ENCODE measurements at regions not wholly inside any gene's neighbourhood (a gene's known extent, or its start where the extent isn't known, plus 50 kb on each side); places are given as distances from the start of the nearest gene placed in this dataset.

- TF ChIP-seq POLR2A (IDR thresholded peaks at IDR 0.05; ENCODE audit: low read depth, low read length), result no peak
- TF ChIP-seq TAF1 (IDR thresholded peaks at IDR 0.05; ENCODE audit: borderline replicate concordance, low read depth, low read length), result no peak
- no peak for TF ChIP-seq POLR2AphosphoS5 (IDR thresholded peaks at IDR 0.05; ENCODE audit: low read depth, low read length)
- FAIRE-seq (no peak), DNase-seq (ENCODE audit: insufficient read length) (no peak)
Observed at GRCh38 chr5:155729684-155730059, 597.3 kb upstream of the SGCD start.

- DNase-seq (ENCODE audit: insufficient read length) (no peak), FAIRE-seq (no peak)
- no peak for TF ChIP-seq POLR2AphosphoS5 (IDR thresholded peaks at IDR 0.05; ENCODE audit: low read depth, low read length)
- TF ChIP-seq TAF1 (IDR thresholded peaks at IDR 0.05; ENCODE audit: borderline replicate concordance, low read depth, low read length), result no peak
- TF ChIP-seq POLR2A (IDR thresholded peaks at IDR 0.05; ENCODE audit: low read depth, low read length), result no peak
Observed at GRCh38 chr5:155732587-155733376, 594.2 kb upstream of the SGCD start.

- FAIRE-seq (no peak), DNase-seq (ENCODE audit: insufficient read length) (no peak)
- TF ChIP-seq POLR2AphosphoS5 (IDR thresholded peaks at IDR 0.05; ENCODE audit: low read depth, low read length) (no peak), POLR2A (IDR thresholded peaks at IDR 0.05; ENCODE audit: low read depth, low read length) (no peak), TAF1 (IDR thresholded peaks at IDR 0.05; ENCODE audit: borderline replicate concordance, low read depth, low read length) (no peak)
Observed at GRCh38 chr5:155733935-155734334, 593.0 kb upstream of the SGCD start.

GRCh38 chr5:155735388-155735787 is 591.6 kb upstream of the SGCD start:
- FAIRE-seq (no peak), DNase-seq (ENCODE audit: insufficient read length) (no peak)
- TF ChIP-seq POLR2A (IDR thresholded peaks at IDR 0.05; ENCODE audit: low read depth, low read length) (no peak), TAF1 (IDR thresholded peaks at IDR 0.05; ENCODE audit: borderline replicate concordance, low read depth, low read length) (no peak), POLR2AphosphoS5 (IDR thresholded peaks at IDR 0.05; ENCODE audit: low read depth, low read length) (no peak)

- TF ChIP-seq POLR2A (IDR thresholded peaks at IDR 0.05; ENCODE audit: low read depth, low read length) (no peak), POLR2AphosphoS5 (IDR thresholded peaks at IDR 0.05; ENCODE audit: low read depth, low read length) (no peak), TAF1 (IDR thresholded peaks at IDR 0.05; ENCODE audit: borderline replicate concordance, low read depth, low read length) (no peak)
- DNase-seq (ENCODE audit: insufficient read length) (no peak), FAIRE-seq (no peak)
Observed at GRCh38 chr5:155738616-155739015, 588.3 kb upstream of the SGCD start.

- no peak for TF ChIP-seq POLR2AphosphoS5 (IDR thresholded peaks at IDR 0.05; ENCODE audit: low read depth, low read length)
- TF ChIP-seq TAF1 (IDR thresholded peaks at IDR 0.05; ENCODE audit: borderline replicate concordance, low read depth, low read length), result no peak
- no peak for TF ChIP-seq POLR2A (IDR thresholded peaks at IDR 0.05; ENCODE audit: low read depth, low read length)
- DNase-seq (ENCODE audit: insufficient read length) (no peak), FAIRE-seq (peak; percentile 38)
Observed at GRCh38 chr5:155746367-155747038, 580.5 kb upstream of the SGCD start.

GRCh38 chr5:155750101-155750500 is 576.9 kb upstream of the SGCD start:
- FAIRE-seq (no peak), DNase-seq (ENCODE audit: insufficient read length) (no peak)
- TF ChIP-seq POLR2A (IDR thresholded peaks at IDR 0.05; ENCODE audit: low read depth, low read length) (no peak), TAF1 (IDR thresholded peaks at IDR 0.05; ENCODE audit: borderline replicate concordance, low read depth, low read length) (no peak), POLR2AphosphoS5 (IDR thresholded peaks at IDR 0.05; ENCODE audit: low read depth, low read length) (no peak)

GRCh38 chr5:155750571-155750970 is 576.4 kb upstream of the SGCD start:
- DNase-seq (ENCODE audit: insufficient read length), result no peak
- FAIRE-seq, result no peak
- TF ChIP-seq POLR2AphosphoS5 (IDR thresholded peaks at IDR 0.05; ENCODE audit: low read depth, low read length), result no peak
- TF ChIP-seq POLR2A (IDR thresholded peaks at IDR 0.05; ENCODE audit: low read depth, low read length), result no peak
- no peak for TF ChIP-seq TAF1 (IDR thresholded peaks at IDR 0.05; ENCODE audit: borderline replicate concordance, low read depth, low read length)

- DNase-seq (ENCODE audit: insufficient read length) (no peak), FAIRE-seq (no peak)
- TF ChIP-seq POLR2AphosphoS5 (IDR thresholded peaks at IDR 0.05; ENCODE audit: low read depth, low read length), result no peak
- no peak for TF ChIP-seq TAF1 (IDR thresholded peaks at IDR 0.05; ENCODE audit: borderline replicate concordance, low read depth, low read length)
- TF ChIP-seq POLR2A (IDR thresholded peaks at IDR 0.05; ENCODE audit: low read depth, low read length), result no peak
Observed at GRCh38 chr5:155753943-155754581, 572.9 kb upstream of the SGCD start.

GRCh38 chr5:155759252-155759651 is 567.7 kb upstream of the SGCD start:
- DNase-seq (ENCODE audit: insufficient read length) (no peak), FAIRE-seq (no peak)
- TF ChIP-seq POLR2A (IDR thresholded peaks at IDR 0.05; ENCODE audit: low read depth, low read length) (no peak), TAF1 (IDR thresholded peaks at IDR 0.05; ENCODE audit: borderline replicate concordance, low read depth, low read length) (no peak), POLR2AphosphoS5 (IDR thresholded peaks at IDR 0.05; ENCODE audit: low read depth, low read length) (no peak)

GRCh38 chr5:155759984-155760383 is 567.0 kb upstream of the SGCD start:
- no peak for DNase-seq (ENCODE audit: insufficient read length)
- no peak for FAIRE-seq
- TF ChIP-seq POLR2AphosphoS5 (IDR thresholded peaks at IDR 0.05; ENCODE audit: low read depth, low read length) (no peak), POLR2A (IDR thresholded peaks at IDR 0.05; ENCODE audit: low read depth, low read length) (no peak), TAF1 (IDR thresholded peaks at IDR 0.05; ENCODE audit: borderline replicate concordance, low read depth, low read length) (no peak)

Data from GM12892 (cell line).